Mesodermal cell (in vitro differentiated cells): ENCODE measurements at regions not wholly inside any gene's neighbourhood (a gene's known extent, or its start where the extent isn't known, plus 50 kb on each side); places are given as distances from the start of the nearest gene placed in this dataset.
A peak's percentile ranks its signal among the peaks of the same experiment; 100 is the strongest.
"Not testable (repeated sequence)": the region's sequence is repeated elsewhere in the genome, so short reads cannot be mapped to it uniquely, and the experiment has no call there.

ENCODE experiments used
- H3K27ac ChIP-seq: 2 replicates; pipeline ENCODE4 v1.7.0; 2013; ENCODE audit warnings: mild to moderate bottlenecking, low read depth, low read length, moderate library complexity; ENCODE audit not compliant: severe bottlenecking
- H3K36me3 ChIP-seq: 2 replicates; pipeline ENCODE4 v1.7.1; 2013; ENCODE audit warnings: mild to moderate bottlenecking, low read length, moderate library complexity; ENCODE audit not compliant: control insufficient read depth, insufficient read depth
- H3K4me1 ChIP-seq: one replicate; pipeline ENCODE4 v1.7.1; 2013; ENCODE audit warnings: mild to moderate bottlenecking, low read length; ENCODE audit not compliant: insufficient read depth, control insufficient read depth, poor library complexity, severe bottlenecking
- H3K4me3 ChIP-seq: 2 replicates; pipeline ENCODE4 v1.7.0; 2013; ENCODE audit warnings: low read length, control low read depth, mild to moderate bottlenecking; ENCODE audit not compliant: insufficient read depth, poor library complexity, severe bottlenecking; ENCODE audit errors: extremely low read depth
- H3K9me3 ChIP-seq: 2 replicates; pipeline ENCODE4 v1.7.1; 2013; ENCODE audit warnings: mild to moderate bottlenecking, low read length, moderate library complexity; ENCODE audit not compliant: control insufficient read depth
- WGBS, 2 experiments: methylation state at CpG; one replicate each; pipeline ENCODE4 v1.1.5; 2013; ENCODE audit warnings: missing lambda C conversion rate in 2 of 2; ENCODE audit not compliant: insufficient coverage in 2 of 2; 5-methylcytosine and 5-hydroxymethylcytosine counted together

GRCh38 chr3:20924646-20925385 is 738.8 kb upstream of the SGO1 start:
- WGBS, 2 experiments: 75 to 80% methylated on average over 2 of the region's 5 CpGs
- Histone ChIP-seq H3K36me3 (no peaks in the 10 kb centered on the region), H3K27ac (peak overlapping the region; percentile 55)

GRCh38 chr3:20921112-20921511 is 735.1 kb upstream of the SGO1 start:
- not testable (repeated sequence) for H3K36me3 ChIP-seq, H3K4me1 ChIP-seq, H3K9me3 ChIP-seq, H3K4me3 ChIP-seq, H3K27ac ChIP-seq
- WGBS, 2 experiments: 83 to 100% methylated on average over 1 to 4 of the region's 5 CpGs

More at GRCh38 chr3:20924646-20925385, 738.8 kb upstream of the SGO1 start:
- H3K9me3 ChIP-seq: no peaks in the 10 kb centered on the region
- no peaks in the 10 kb centered on the region for H3K4me1 ChIP-seq
- H3K4me3 ChIP-seq: no peak overlapping the region

GRCh38 chr3:20916951-20917606 is 731.1 kb upstream of the SGO1 start:
- no peaks in the 10 kb centered on the region for H3K9me3 ChIP-seq
- WGBS, 2 experiments: 50 to 63% methylated on average over 5 to 6 of the region's 6 CpGs
- H3K4me3 ChIP-seq: no peak overlapping the region
- H3K27ac ChIP-seq: no peak overlapping the region
- H3K4me1 ChIP-seq: no peaks in the 10 kb centered on the region
- H3K36me3 ChIP-seq: no peaks in the 10 kb centered on the region

GRCh38 chr3:20914310-20914709 is 728.3 kb upstream of the SGO1 start:
- 89 to 100% methylated on average over 1 to 2 of the region's 2 CpGs for WGBS, 2 experiments
- Histone ChIP-seq H3K9me3 (no peaks in the 10 kb centered on the region), H3K4me3 (no peak overlapping the region), H3K27ac (no peak overlapping the region), H3K36me3 (no peaks in the 10 kb centered on the region), H3K4me1 (no peaks in the 10 kb centered on the region)

- Histone ChIP-seq H3K27ac (no peak overlapping the region), H3K4me3 (no peak overlapping the region), H3K36me3 (no peaks in the 10 kb centered on the region), H3K4me1 (no peaks in the 10 kb centered on the region), H3K9me3 (no peaks in the 10 kb centered on the region)
- 89 to 91% methylated on average over 1 of the region's 2 CpGs for WGBS, 2 experiments
Measured at GRCh38 chr3:20912406-20912805, 726.4 kb upstream of the SGO1 start.

- Histone ChIP-seq H3K36me3 (no peaks in the 10 kb centered on the region), H3K9me3 (no peaks in the 10 kb centered on the region), H3K4me3 (no peak overlapping the region), H3K27ac (no peak overlapping the region), H3K4me1 (no peaks in the 10 kb centered on the region)
- 67 to 100% methylated on average over 1 of the region's 3 CpGs for WGBS, 2 experiments
Measured at GRCh38 chr3:20909511-20909910, 723.5 kb upstream of the SGO1 start.

GRCh38 chr3:20905210-20905805 is 719.3 kb upstream of the SGO1 start:
- WGBS, 2 experiments: 100% methylated on average over 2 of the region's 8 CpGs; no CpG with 5 or more reads in 1 of the 2 experiments
- Histone ChIP-seq H3K9me3 (no peaks in the 10 kb centered on the region), H3K4me1 (no peaks in the 10 kb centered on the region), H3K4me3 (no peak overlapping the region), H3K36me3 (no peaks in the 10 kb centered on the region), H3K27ac (no peak overlapping the region)

GRCh38 chr3:20904671-20905070 is 718.7 kb upstream of the SGO1 start:
- WGBS, 2 experiments: 40 to 72% methylated on average over 2 to 3 of the region's 3 CpGs
- Histone ChIP-seq H3K9me3 (no peaks in the 10 kb centered on the region), H3K4me3 (no peak overlapping the region), H3K36me3 (no peaks in the 10 kb centered on the region), H3K27ac (no peak overlapping the region), H3K4me1 (no peaks in the 10 kb centered on the region)

GRCh38 chr3:20898962-20899361 is 713.0 kb upstream of the SGO1 start:
- Histone ChIP-seq H3K27ac (no peak overlapping the region), H3K9me3 (no peaks in the 10 kb centered on the region), H3K4me1 (no peaks in the 10 kb centered on the region), H3K36me3 (no peaks in the 10 kb centered on the region), H3K4me3 (no peak overlapping the region)
- WGBS, 2 experiments: 100% methylated on average over 1 of the region's 2 CpGs; no CpG with 5 or more reads in 1 of the 2 experiments

GRCh38 chr3:20890111-20890519 is 704.1 kb upstream of the SGO1 start:
- Histone ChIP-seq H3K4me3 (no peak overlapping the region), H3K36me3 (no peaks in the 10 kb centered on the region), H3K27ac (no peak overlapping the region), H3K9me3 (no peaks in the 10 kb centered on the region), H3K4me1 (no peaks in the 10 kb centered on the region)
- WGBS, 2 experiments: 91 to 94% methylated on average over 2 of the region's 2 CpGs

- WGBS, 2 experiments: no CpG with 5 or more reads among the region's 2 CpGs
- no peak overlapping the region for H3K4me3 ChIP-seq
- no peaks in the 10 kb centered on the region for H3K9me3 ChIP-seq
- no peaks in the 10 kb centered on the region for H3K36me3 ChIP-seq
- H3K4me1 ChIP-seq: no peaks in the 10 kb centered on the region
- H3K27ac ChIP-seq: no peak overlapping the region
Measured at GRCh38 chr3:20878691-20879090, 692.7 kb upstream of the SGO1 start.
